ENCODE measurements at regions not wholly inside any gene's neighbourhood (a gene's known extent, or its start where the extent isn't known, plus 50 kb on each side); places are given as distances from the start of the nearest gene placed in this dataset.

GRCh38 chr5:67378256-67378655 is 181.7 kb upstream of the CD180 start:
- no peak for TF ChIP-seq POLR2A (IDR thresholded peaks at IDR 0.05; ENCODE audit: low read depth, low read length)
- TF ChIP-seq RCOR1 (conservative IDR thresholded peaks at IDR 0.05; ENCODE audit: low read depth, low read length): no peak
- TF ChIP-seq REST (IDR thresholded peaks at IDR 0.05; ENCODE audit: low read depth, low read length): no peak
- TF ChIP-seq HDAC2 (IDR thresholded peaks at IDR 0.05): no peak
- no peak for TF ChIP-seq HDAC6 (IDR thresholded peaks at IDR 0.05; ENCODE audit: unreplicated experiment)
- no peak for TF ChIP-seq CHD1 (IDR thresholded peaks at IDR 0.05; ENCODE audit: low read depth, low read length)
- no peak for TF ChIP-seq ZNF274 (IDR thresholded peaks at IDR 0.05; ENCODE audit: insufficient read depth, insufficient read length)
- TF ChIP-seq TAF1 (IDR thresholded peaks at IDR 0.05; ENCODE audit: borderline replicate concordance, low read depth, low read length): no peak
- TF ChIP-seq CBFB (IDR thresholded peaks at IDR 0.05; ENCODE audit: low read depth): no peak
- TF ChIP-seq NR2C2 (IDR thresholded peaks at IDR 0.05; ENCODE audit: borderline replicate concordance, control insufficient read depth, insufficient read length, low read depth): no peak
